GOT3 (cell line): ENCODE measurements at regions not wholly inside any gene's neighbourhood (a gene's known extent, or its start where the extent isn't known, plus 50 kb on each side); places are given as distances from the start of the nearest gene placed in this dataset.
A peak's percentile ranks its signal among the peaks of the same experiment; 100 is the strongest.

Experiments
- DNase-seq: peaks from one replicate; lab custom pipeline; 2025; ENCODE audit warnings: mixed read lengths; lab: John Stamatoyannopoulos, UW

GRCh38 chr18:44133483-44133882 lies 547.2 kb upstream of the SETBP1 start:
- DNase-seq, result no peak

- DNase-seq, result no peak
These were observed 546.2 kb upstream of the SETBP1 start for GRCh38 chr18:44134447-44134846.

GRCh38 chr18:44135741-44136140 lies 544.9 kb upstream of the SETBP1 start:
- DNase-seq, result no peak

GRCh38 chr18:44136326-44136725 lies 544.4 kb upstream of the SETBP1 start:
- no peak for DNase-seq

GRCh38 chr18:44143072-44143471 lies 537.6 kb upstream of the SETBP1 start:
- no peak for DNase-seq

- no peak for DNase-seq
These were observed 531.0 kb upstream of the SETBP1 start for GRCh38 chr18:44149706-44150105.

GRCh38 chr18:44153981-44154380 lies 526.7 kb upstream of the SETBP1 start:
- DNase-seq, result no peak

GRCh38 chr18:44156126-44156525 lies 524.6 kb upstream of the SETBP1 start:
- no peak for DNase-seq

GRCh38 chr18:44156776-44157335 lies 523.8 kb upstream of the SETBP1 start:
- no peak for DNase-seq

GRCh38 chr18:44170208-44170880 lies 510.3 kb upstream of the SETBP1 start:
- DNase-seq, result no peak

- no peak for DNase-seq
These were observed 509.4 kb upstream of the SETBP1 start for GRCh38 chr18:44171301-44171700.

GRCh38 chr18:44175891-44176290 lies 504.8 kb upstream of the SETBP1 start:
- no peak for DNase-seq

GRCh38 chr18:44178476-44178875 lies 502.2 kb upstream of the SETBP1 start:
- no peak for DNase-seq

- DNase-seq, result no peak
These were observed 501.0 kb upstream of the SETBP1 start for GRCh38 chr18:44179693-44180092.

GRCh38 chr18:44180683-44181082 lies 500.0 kb upstream of the SETBP1 start:
- no peak for DNase-seq

GRCh38 chr18:44181951-44182747 lies 498.5 kb upstream of the SETBP1 start:
- no peak for DNase-seq

- no peak for DNase-seq
These were observed 494.7 kb upstream of the SETBP1 start for GRCh38 chr18:44186001-44186400.

GRCh38 chr18:44187090-44187489 lies 493.6 kb upstream of the SETBP1 start:
- no peak for DNase-seq

GRCh38 chr18:44195394-44196140 lies 485.1 kb upstream of the SETBP1 start:
- DNase-seq, result no peak

- DNase-seq, result peak; percentile 0
These were observed 482.7 kb upstream of the SETBP1 start for GRCh38 chr18:44197832-44198611.

GRCh38 chr18:44198612-44199284 lies 481.9 kb upstream of the SETBP1 start:
- no peak for DNase-seq
